GM23248 (cell line): ENCODE measurements at regions not wholly inside any gene's neighbourhood (a gene's known extent, or its start where the extent isn't known, plus 50 kb on each side); places are given as distances from the start of the nearest gene placed in this dataset.

ENCODE experiments used
- DNase-seq: peaks from one replicate; pipeline ENCODE4 v3.0.0-alpha.2; 2015
- H2AFZ ChIP-seq: fragments of 200-600 bp; sonication (generic); 2 replicates; pipeline ENCODE4 v1.6.1; 2016; ENCODE audit warnings: antibody characterized with exemption
- H3F3A ChIP-seq: fragments of 200-600 bp; sonication (generic); 2 replicates; pipeline ENCODE4 v1.6.1; 2016; ENCODE audit warnings: mild to moderate bottlenecking, antibody characterized with exemption, mixed run types; ENCODE audit not compliant: insufficient read depth
- H3K27ac ChIP-seq: fragments of 200-600 bp; sonication (generic); 2 replicates; pipeline ENCODE4 v1.5.1; 2016; ENCODE audit warnings: mild to moderate bottlenecking
- H3K27me3 ChIP-seq: fragments of 200-600 bp; sonication (generic); replicated peaks from 2 replicates; pipeline ENCODE4 v1.6.1; 2016; ENCODE audit warnings: mild to moderate bottlenecking; ENCODE audit not compliant: insufficient read depth
- H3K36me3 ChIP-seq: fragments of 200-600 bp; sonication (generic); 2 replicates; pipeline ENCODE4 v1.6.1; 2016; ENCODE audit warnings: low read depth, mild to moderate bottlenecking
- H3K4me1 ChIP-seq: fragments of 200-600 bp; sonication (generic); 2 replicates; pipeline ENCODE4 v1.6.1; 2016; ENCODE audit warnings: mild to moderate bottlenecking; ENCODE audit not compliant: insufficient read depth
- H3K4me2 ChIP-seq: fragments of 200-600 bp; sonication (generic); one replicate; pipeline ENCODE4 v1.6.1; 2016; ENCODE audit warnings: mild to moderate bottlenecking; ENCODE audit not compliant: unreplicated experiment
- H3K4me3 ChIP-seq: fragments of 200-600 bp; sonication (generic); 2 replicates; pipeline ENCODE4 v1.5.1; 2016; ENCODE audit warnings: mild to moderate bottlenecking
- H3K79me2 ChIP-seq: fragments of 200-600 bp; sonication (generic); 2 replicates; pipeline ENCODE4 v1.6.1; 2016; ENCODE audit warnings: mild to moderate bottlenecking; ENCODE audit not compliant: insufficient read depth
- H3K9ac ChIP-seq: fragments of 200-600 bp; sonication (generic); 2 replicates; pipeline ENCODE4 v1.6.1; 2016; ENCODE audit warnings: mild to moderate bottlenecking
- H3K9me2 ChIP-seq: fragments of 200-600 bp; sonication (generic); 2 replicates; pipeline ENCODE4 v1.6.1; 2016; ENCODE audit warnings: mixed run types, mild to moderate bottlenecking, moderate library complexity; ENCODE audit not compliant: insufficient read depth
- H3K9me3 ChIP-seq: fragments of 200-600 bp; sonication (generic); one replicate; pipeline ENCODE4 v1.6.1; 2017; ENCODE audit warnings: low read depth
- H4K20me1 ChIP-seq: fragments of 200-600 bp; sonication (generic); 2 replicates; pipeline ENCODE4 v1.6.0; 2016; ENCODE audit not compliant: insufficient read depth
- EZH2 ChIP-seq: fragments of 200-600 bp; sonication (generic); IDR thresholded peaks from 2 replicates; pipeline ENCODE4 v1.6.1; 2018; ENCODE audit warnings: antibody characterized with exemption, mild to moderate bottlenecking; ENCODE audit not compliant: insufficient read depth, poor library complexity, severe bottlenecking
- EZH2phosphoT487 ChIP-seq: fragments of 200-600 bp; sonication (generic); IDR thresholded peaks from 2 replicates; pipeline ENCODE4 v1.6.1; 2018; ENCODE audit warnings: antibody characterized with exemption, moderate library complexity, mild to moderate bottlenecking, low read depth; ENCODE audit not compliant: insufficient read depth
- WGBS, 2 experiments: methylation state at CpG; one replicate each; pipeline ENCODE4 v1.1.6; 2015 to 2017; ENCODE audit warnings: low lambda C conversion rate in 2 of 2, low coverage in 1 of 2; ENCODE audit errors: missing lambda C conversion rate in 2 of 2; 5-methylcytosine and 5-hydroxymethylcytosine counted together
- in situ Hi-C: fragments of 300-500 bp; cut with MboI; formaldehyde crosslinking; loops from 2 replicates; pipeline ENCODE4 v1.15.0; 2020

- Histone ChIP-seq H3K4me1 (no peaks in the 10 kb centered on the region), H3K4me3 (no peak overlapping the region), H2AFZ (no peak overlapping the region), H4K20me1 (no peaks in the 10 kb centered on the region), H3K9me3 (no peaks in the 10 kb centered on the region), H3K9me2 (no peaks in the 10 kb centered on the region), H3K27ac (no peak overlapping the region), H3K36me3 (no peaks in the 10 kb centered on the region), H3K79me2 (no peaks in the 10 kb centered on the region), H3K27me3 (no peaks in the 10 kb centered on the region), H3K9ac (no peak overlapping the region), H3F3A (no peaks in the 10 kb centered on the region), H3K4me2 (no peak overlapping the region)
- no peak for TF ChIP-seq EZH2
- in situ Hi-C loops, result no loop called here
- no peak for DNase-seq
- WGBS, 2 experiments, result 29 to 37% methylated on average over 6 of the region's 6 CpGs
Measured at GRCh38 chr1:5577255-5578040, 414.8 kb downstream of the NPHP4 start.

- Histone ChIP-seq H3K27me3 (no peaks in the 10 kb centered on the region), H3K36me3 (no peaks in the 10 kb centered on the region), H3K4me3 (no peak overlapping the region), H3K9me3 (no peaks in the 10 kb centered on the region), H4K20me1 (no peaks in the 10 kb centered on the region), H3K4me2 (no peak overlapping the region), H3K9me2 (no peaks in the 10 kb centered on the region), H3F3A (no peaks in the 10 kb centered on the region), H2AFZ (no peak overlapping the region), H3K9ac (no peak overlapping the region), H3K4me1 (no peaks in the 10 kb centered on the region), H3K79me2 (no peaks in the 10 kb centered on the region), H3K27ac (no peak overlapping the region)
- TF ChIP-seq EZH2 (no peak), EZH2phosphoT487 (no peak)
- in situ Hi-C loops, result no loop called here
- WGBS, 2 experiments, result 47 to 55% methylated on average over 5 of the region's 5 CpGs
- no peak for DNase-seq
Measured at GRCh38 chr1:5576673-5577065, 415.6 kb downstream of the NPHP4 start.

- no peak overlapping the region for H3K27ac ChIP-seq
- no peak overlapping the region for H3K4me2 ChIP-seq
- H3K9me3 ChIP-seq, result no peaks in the 10 kb centered on the region
- DNase-seq, result no peak
- no peaks in the 10 kb centered on the region for H3K36me3 ChIP-seq
- H2AFZ ChIP-seq, result no peak overlapping the region
- no peaks in the 10 kb centered on the region for H4K20me1 ChIP-seq
- TF ChIP-seq EZH2, result no peak
- TF ChIP-seq EZH2phosphoT487, result no peak
- in situ Hi-C loops, result no loop called here
- H3K79me2 ChIP-seq, result no peaks in the 10 kb centered on the region
- no peaks in the 10 kb centered on the region for H3K27me3 ChIP-seq
- no peaks in the 10 kb centered on the region for H3F3A ChIP-seq
- 26 to 30% methylated on average over 9 of the region's 9 CpGs for WGBS, 2 experiments
- H3K4me3 ChIP-seq, result no peak overlapping the region
- H3K9ac ChIP-seq, result no peak overlapping the region
- no peaks in the 10 kb centered on the region for H3K9me2 ChIP-seq
- H3K4me1 ChIP-seq, result no peaks in the 10 kb centered on the region
Measured at GRCh38 chr1:5576011-5576672, 416.1 kb downstream of the NPHP4 start.

- no peaks in the 10 kb centered on the region for H3K79me2 ChIP-seq
- H3K27ac ChIP-seq, result no peak overlapping the region
- H3K36me3 ChIP-seq, result no peaks in the 10 kb centered on the region
- no peak overlapping the region for H2AFZ ChIP-seq
- 8 to 14% methylated on average over 5 of the region's 5 CpGs for WGBS, 2 experiments
- in situ Hi-C loops, result no loop called here
- H3K4me2 ChIP-seq, result no peak overlapping the region
- H3K4me1 ChIP-seq, result no peaks in the 10 kb centered on the region
- H3K4me3 ChIP-seq, result no peak overlapping the region
- no peaks in the 10 kb centered on the region for H3K9me3 ChIP-seq
- DNase-seq, result no peak
- TF ChIP-seq EZH2phosphoT487, result no peak
- TF ChIP-seq EZH2, result no peak
- no peaks in the 10 kb centered on the region for H4K20me1 ChIP-seq
- no peak overlapping the region for H3K9ac ChIP-seq
- H3K27me3 ChIP-seq, result no peaks in the 10 kb centered on the region
- H3F3A ChIP-seq, result no peaks in the 10 kb centered on the region
- H3K9me2 ChIP-seq, result no peaks in the 10 kb centered on the region
Measured at GRCh38 chr1:5575396-5575940, 416.8 kb downstream of the NPHP4 start.
